Endothelial cell of umbilical vein (primary cell): ENCODE measurements at regions not wholly inside any gene's neighbourhood (a gene's known extent, or its start where the extent isn't known, plus 50 kb on each side); places are given as distances from the start of the nearest gene placed in this dataset.

Experiments used
- EZH2 ChIP-seq: IDR thresholded peaks from 2 replicates; pipeline ENCODE4 v1.6.1; 2012; ENCODE audit warnings: borderline replicate concordance, low read depth, mild to moderate bottlenecking, moderate library complexity, low read length, inconsistent platforms; ENCODE audit not compliant: severe bottlenecking
- FOS ChIP-seq: IDR thresholded peaks from 2 replicates; pipeline ENCODE4 v1.6.1; 2011; ENCODE audit warnings: mild to moderate bottlenecking, low read length, moderate library complexity, borderline replicate concordance; ENCODE audit not compliant: insufficient read depth
- JUN ChIP-seq: IDR thresholded peaks from 2 replicates; pipeline ENCODE4 v1.6.1; 2011; ENCODE audit warnings: borderline replicate concordance, low read depth; ENCODE audit not compliant: insufficient read length, insufficient read depth
- MYC ChIP-seq: IDR thresholded peaks from one replicate; pipeline ENCODE4 v1.6.1; 2011; ENCODE audit warnings: mild to moderate bottlenecking, low read depth, low read length
- POLR2A ChIP-seq: IDR thresholded peaks from 2 replicates; pipeline ENCODE4 v1.6.1; 2012; ENCODE audit warnings: low read depth, mild to moderate bottlenecking, control low read depth, low read length
- POLR2AphosphoS5 ChIP-seq: IDR thresholded peaks from 2 replicates; pipeline ENCODE4 v1.6.1; 2012; ENCODE audit warnings: low read depth, mild to moderate bottlenecking, control low read depth, low read length, moderate library complexity; ENCODE audit not compliant: insufficient read depth
- TF ChIP-seq, protein P1 (sequence below), 2 donors: IDR thresholded peaks; 1 replicate in 1 of 2; 2 replicates in 1 of 2; pipeline ENCODE4 v1.5.1; 2011; ENCODE audit warnings: low read length in 2 of 2, mild to moderate bottlenecking in 2 of 2, moderate library complexity in 2 of 2, control low read depth in 1 of 2, inconsistent platforms in 1 of 2, low read depth in 1 of 2; ENCODE audit not compliant: insufficient read depth in 1 of 2; ENCODE audit errors: extremely low read depth in 1 of 2
- TF ChIP-seq, protein P2 (sequence below): IDR thresholded peaks from 2 replicates; pipeline ENCODE4 v1.6.1; 2011; ENCODE audit not compliant: insufficient read depth, insufficient read length

DNA sequence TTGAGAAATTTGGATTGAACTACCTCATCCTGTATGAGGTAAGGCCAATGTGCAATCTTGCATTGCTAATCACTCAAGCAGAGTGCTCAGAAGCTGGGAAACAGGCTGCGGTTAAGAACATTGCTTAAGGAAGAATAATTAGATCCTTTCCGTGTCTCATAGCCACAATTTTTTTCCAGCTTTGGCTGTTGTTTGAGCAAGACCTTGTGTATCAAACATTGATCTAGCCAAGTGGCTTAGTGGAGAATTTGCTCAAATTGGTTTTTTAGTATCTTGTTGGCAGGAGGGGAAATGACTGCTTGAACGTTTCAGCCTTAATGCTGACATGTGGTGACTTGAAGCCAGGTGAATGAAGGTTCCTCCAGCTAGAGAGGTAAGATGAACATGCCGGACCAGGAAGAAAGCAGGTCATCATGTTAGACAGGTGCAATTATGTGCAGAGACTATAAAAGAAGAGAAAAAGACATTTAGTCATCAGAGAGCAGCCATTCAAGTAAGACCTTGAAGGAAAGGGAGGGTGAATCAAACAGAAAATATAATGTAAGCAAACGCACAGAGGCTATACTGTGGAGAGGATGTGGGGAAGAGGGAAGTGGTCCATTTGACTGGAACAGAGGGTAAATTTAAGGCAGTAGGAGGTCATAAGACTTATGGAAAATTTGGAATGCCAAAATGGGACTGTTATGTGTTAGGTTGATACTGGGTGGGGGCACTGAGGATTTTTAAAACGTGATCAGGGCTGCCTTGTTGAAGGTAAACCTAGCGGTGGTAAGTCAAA is 98.9 kb upstream of the CYP1B1 start:
- TF ChIP-seq POLR2A (no peak), POLR2AphosphoS5 (no peak), JUN (no peak), FOS (no peak), MYC (no peak), EZH2 (no peak)
- TF ChIP-seq, protein P1, sequence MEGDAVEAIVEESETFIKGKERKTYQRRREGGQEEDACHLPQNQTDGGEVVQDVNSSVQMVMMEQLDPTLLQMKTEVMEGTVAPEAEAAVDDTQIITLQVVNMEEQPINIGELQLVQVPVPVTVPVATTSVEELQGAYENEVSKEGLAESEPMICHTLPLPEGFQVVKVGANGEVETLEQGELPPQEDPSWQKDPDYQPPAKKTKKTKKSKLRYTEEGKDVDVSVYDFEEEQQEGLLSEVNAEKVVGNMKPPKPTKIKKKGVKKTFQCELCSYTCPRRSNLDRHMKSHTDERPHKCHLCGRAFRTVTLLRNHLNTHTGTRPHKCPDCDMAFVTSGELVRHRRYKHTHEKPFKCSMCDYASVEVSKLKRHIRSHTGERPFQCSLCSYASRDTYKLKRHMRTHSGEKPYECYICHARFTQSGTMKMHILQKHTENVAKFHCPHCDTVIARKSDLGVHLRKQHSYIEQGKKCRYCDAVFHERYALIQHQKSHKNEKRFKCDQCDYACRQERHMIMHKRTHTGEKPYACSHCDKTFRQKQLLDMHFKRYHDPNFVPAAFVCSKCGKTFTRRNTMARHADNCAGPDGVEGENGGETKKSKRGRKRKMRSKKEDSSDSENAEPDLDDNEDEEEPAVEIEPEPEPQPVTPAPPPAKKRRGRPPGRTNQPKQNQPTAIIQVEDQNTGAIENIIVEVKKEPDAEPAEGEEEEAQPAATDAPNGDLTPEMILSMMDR (IDR thresholded peaks at IDR 0.05; ENCODE audit: extremely low read depth in 1 of 2, insufficient read depth in 1 of 2, low read depth in 1 of 2, low read length in 2 of 2): no peak
- TF ChIP-seq, protein P2, sequence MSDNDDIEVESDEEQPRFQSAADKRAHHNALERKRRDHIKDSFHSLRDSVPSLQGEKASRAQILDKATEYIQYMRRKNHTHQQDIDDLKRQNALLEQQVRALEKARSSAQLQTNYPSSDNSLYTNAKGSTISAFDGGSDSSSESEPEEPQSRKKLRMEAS: no peak
